Activated B cell treated with CpG ODN at 0.5 μM for 24 hours (primary cell): ENCODE measurements at regions not wholly inside any gene's neighbourhood (a gene's known extent, or its start where the extent isn't known, plus 50 kb on each side); places are given as distances from the start of the nearest gene placed in this dataset.

ENCODE experiments used
- ATAC-seq: fragments of 200-7000 bp; cut with Tn5 transposase; one replicate; pipeline ENCODE4 v1.10.0; 2021; ENCODE audit warnings: low read depth, mild to moderate bottlenecking, moderate library complexity
- CTCF ChIA-PET: fragments of 350-600 bp; sonication (Branson Sonifier 250); formaldehyde crosslinking; loops from one replicate; lab custom pipeline; 2021; ENCODE audit warnings: antibody characterized with exemption; lab: Charles Lee
- POLR2A ChIA-PET: fragments of 350-600 bp; sonication (Branson Sonifier 250); formaldehyde crosslinking; loops from one replicate; lab custom pipeline; 2021; ENCODE audit warnings: antibody characterized with exemption; lab: Charles Lee
- DNase-seq: peaks from one replicate; pipeline ENCODE4 v3.0.0; 2022
- H3K27ac Mint-ChIP-seq: one replicate; pipeline ENCODE4 v1.8.0; 2020; ENCODE audit warnings: mixed read lengths
- H3K27me3 Mint-ChIP-seq: one replicate; pipeline ENCODE4 v1.8.0; 2021; ENCODE audit warnings: mixed read lengths
- H3K36me3 Mint-ChIP-seq: one replicate; pipeline ENCODE4 v1.8.0; 2021; ENCODE audit warnings: low read depth, mixed read lengths
- H3K4me1 Mint-ChIP-seq: one replicate; pipeline ENCODE4 v1.8.0; 2021; ENCODE audit warnings: mixed read lengths
- H3K4me3 Mint-ChIP-seq: one replicate; pipeline ENCODE4 v1.8.0; 2020; ENCODE audit warnings: mild to moderate bottlenecking, mixed read lengths
- H3K9me3 Mint-ChIP-seq: one replicate; pipeline ENCODE4 v1.8.0; 2020; ENCODE audit warnings: mixed read lengths
- intact Hi-C: fragments of 100-400 bp; cut with micrococcal nuclease; formaldehyde crosslinking; loops from one replicate; pipeline ENCODE4 v1.15.1; 2024
- TF ChIP-seq, protein P1 (sequence below): fragments of 200-600 bp; IDR thresholded peaks from one replicate; pipeline ENCODE4 v1.8.0; 2022; ENCODE audit warnings: antibody characterized with exemption, mild to moderate bottlenecking

DNA sequence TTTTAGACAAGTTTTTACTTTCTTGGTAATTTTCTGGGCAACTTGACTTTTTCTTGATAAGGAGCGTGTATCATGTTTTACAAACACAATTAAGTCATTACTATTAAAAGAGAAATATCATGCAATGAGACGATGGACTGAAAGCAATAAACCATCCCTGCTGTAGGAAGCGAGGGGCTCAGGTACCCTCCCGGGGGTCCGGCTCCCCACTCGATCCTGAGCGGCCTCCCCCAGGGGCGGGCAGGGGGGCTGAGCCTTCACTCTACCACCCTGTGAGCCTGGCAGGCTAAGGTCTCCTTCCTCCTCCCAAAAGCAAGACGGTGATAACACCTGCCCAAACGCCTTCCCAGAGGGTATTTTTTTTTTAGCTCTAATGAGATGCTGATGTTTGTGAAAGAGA, 51.8 kb upstream of the ADGRA1 start:
- CTCF ChIA-PET, result no interaction called here
- DNase-seq, result no peak
- Mint-ChIP-seq H3K36me3 (no peaks in the 10 kb centered on the region), H3K4me3 (no peak overlapping the region), H3K27me3 (no peaks in the 10 kb centered on the region), H3K9me3 (no peaks in the 10 kb centered on the region), H3K4me1 (no peaks in the 10 kb centered on the region), H3K27ac (no peak overlapping the region)
- intact Hi-C loops, result no loop called here
- POLR2A ChIA-PET, result no interaction called here
- ATAC-seq, result no peak
- TF ChIP-seq, protein P1, sequence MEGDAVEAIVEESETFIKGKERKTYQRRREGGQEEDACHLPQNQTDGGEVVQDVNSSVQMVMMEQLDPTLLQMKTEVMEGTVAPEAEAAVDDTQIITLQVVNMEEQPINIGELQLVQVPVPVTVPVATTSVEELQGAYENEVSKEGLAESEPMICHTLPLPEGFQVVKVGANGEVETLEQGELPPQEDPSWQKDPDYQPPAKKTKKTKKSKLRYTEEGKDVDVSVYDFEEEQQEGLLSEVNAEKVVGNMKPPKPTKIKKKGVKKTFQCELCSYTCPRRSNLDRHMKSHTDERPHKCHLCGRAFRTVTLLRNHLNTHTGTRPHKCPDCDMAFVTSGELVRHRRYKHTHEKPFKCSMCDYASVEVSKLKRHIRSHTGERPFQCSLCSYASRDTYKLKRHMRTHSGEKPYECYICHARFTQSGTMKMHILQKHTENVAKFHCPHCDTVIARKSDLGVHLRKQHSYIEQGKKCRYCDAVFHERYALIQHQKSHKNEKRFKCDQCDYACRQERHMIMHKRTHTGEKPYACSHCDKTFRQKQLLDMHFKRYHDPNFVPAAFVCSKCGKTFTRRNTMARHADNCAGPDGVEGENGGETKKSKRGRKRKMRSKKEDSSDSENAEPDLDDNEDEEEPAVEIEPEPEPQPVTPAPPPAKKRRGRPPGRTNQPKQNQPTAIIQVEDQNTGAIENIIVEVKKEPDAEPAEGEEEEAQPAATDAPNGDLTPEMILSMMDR, result no peak

DNA sequence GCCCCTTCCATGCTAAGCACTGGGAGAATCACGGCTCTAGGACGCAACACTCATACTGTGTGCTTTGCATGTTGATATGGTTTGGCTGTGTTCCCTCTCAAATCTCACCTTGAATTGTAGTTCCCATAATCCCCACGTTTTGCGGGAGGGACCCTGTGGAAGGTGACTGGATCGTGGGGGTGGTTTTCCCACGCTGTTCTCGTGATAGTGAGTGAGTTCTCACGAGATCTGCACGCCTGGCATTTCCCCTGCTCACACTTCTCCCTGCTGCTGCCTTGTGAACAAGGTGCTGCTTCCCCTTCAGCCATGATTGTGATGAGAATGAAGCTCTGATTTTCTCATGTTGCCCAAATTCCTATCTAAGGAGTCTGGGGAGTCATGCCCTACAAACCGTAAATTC, 53.0 kb upstream of the ADGRA1 start:
- H3K9me3 Mint-ChIP-seq, result no peaks in the 10 kb centered on the region
- DNase-seq, result no peak
- H3K4me1 Mint-ChIP-seq, result no peaks in the 10 kb centered on the region
- no peaks in the 10 kb centered on the region for H3K36me3 Mint-ChIP-seq
- H3K27me3 Mint-ChIP-seq, result no peaks in the 10 kb centered on the region
- CTCF ChIA-PET, result no interaction called here
- intact Hi-C loops, result no loop called here
- POLR2A ChIA-PET, result no interaction called here
- H3K4me3 Mint-ChIP-seq, result no peak overlapping the region
- H3K27ac Mint-ChIP-seq, result no peak overlapping the region
- TF ChIP-seq, protein P1, result no peak
- ATAC-seq, result no peak

DNA sequence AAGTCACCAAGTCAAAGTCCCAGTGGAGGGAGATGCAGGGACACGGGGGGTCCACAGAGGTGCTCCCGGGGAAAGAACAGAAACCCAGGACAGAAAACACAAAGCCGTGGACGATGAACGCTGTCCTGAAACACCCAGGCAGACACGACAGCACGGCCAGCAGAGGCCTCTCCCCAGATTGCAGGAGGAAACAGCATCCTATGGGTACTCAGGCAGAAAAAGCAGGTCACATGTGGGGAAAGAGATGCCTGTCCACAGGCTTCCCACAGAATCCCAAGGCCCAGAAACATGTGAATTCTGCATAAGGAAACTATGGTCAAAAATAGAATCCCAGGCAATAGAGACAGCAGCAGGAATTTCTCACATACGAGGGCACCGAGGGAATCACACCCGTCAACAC, 53.6 kb upstream of the ADGRA1 start:
- no peaks in the 10 kb centered on the region for H3K27me3 Mint-ChIP-seq
- H3K4me3 Mint-ChIP-seq, result no peak overlapping the region
- H3K36me3 Mint-ChIP-seq, result no peaks in the 10 kb centered on the region
- no peaks in the 10 kb centered on the region for H3K4me1 Mint-ChIP-seq
- POLR2A ChIA-PET, result no interaction called here
- no peaks in the 10 kb centered on the region for H3K9me3 Mint-ChIP-seq
- intact Hi-C loops, result no loop called here
- ATAC-seq, result no peak
- TF ChIP-seq, protein P1, result no peak
- CTCF ChIA-PET, result no interaction called here
- no peak for DNase-seq
- H3K27ac Mint-ChIP-seq, result no peak overlapping the region

DNA sequence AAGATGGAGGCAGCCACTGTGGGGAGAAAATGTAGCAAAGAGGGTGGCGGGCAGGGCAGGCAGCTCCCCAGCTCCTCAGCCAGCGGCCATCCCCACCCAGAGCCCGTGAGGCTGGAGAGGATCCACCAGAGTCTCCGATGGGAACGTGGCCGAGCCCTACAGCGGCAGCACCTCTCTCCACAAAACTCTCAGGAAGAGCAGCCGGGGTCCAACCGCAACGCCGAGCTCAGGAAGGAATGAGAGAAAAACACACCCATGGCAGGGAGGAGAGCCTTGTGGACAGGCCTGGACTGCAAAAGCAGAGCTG, 54.0 kb upstream of the ADGRA1 start:
- H3K27ac Mint-ChIP-seq, result no peak overlapping the region
- no peaks in the 10 kb centered on the region for H3K9me3 Mint-ChIP-seq
- TF ChIP-seq, protein P1, result no peak
- no peaks in the 10 kb centered on the region for H3K27me3 Mint-ChIP-seq
- H3K4me1 Mint-ChIP-seq, result no peaks in the 10 kb centered on the region
- CTCF ChIA-PET, result no interaction called here
- no peaks in the 10 kb centered on the region for H3K36me3 Mint-ChIP-seq
- no peak overlapping the region for H3K4me3 Mint-ChIP-seq
- DNase-seq (no peak), ATAC-seq (no peak)
- intact Hi-C loops, result no loop called here
- POLR2A ChIA-PET, result no interaction called here

DNA sequence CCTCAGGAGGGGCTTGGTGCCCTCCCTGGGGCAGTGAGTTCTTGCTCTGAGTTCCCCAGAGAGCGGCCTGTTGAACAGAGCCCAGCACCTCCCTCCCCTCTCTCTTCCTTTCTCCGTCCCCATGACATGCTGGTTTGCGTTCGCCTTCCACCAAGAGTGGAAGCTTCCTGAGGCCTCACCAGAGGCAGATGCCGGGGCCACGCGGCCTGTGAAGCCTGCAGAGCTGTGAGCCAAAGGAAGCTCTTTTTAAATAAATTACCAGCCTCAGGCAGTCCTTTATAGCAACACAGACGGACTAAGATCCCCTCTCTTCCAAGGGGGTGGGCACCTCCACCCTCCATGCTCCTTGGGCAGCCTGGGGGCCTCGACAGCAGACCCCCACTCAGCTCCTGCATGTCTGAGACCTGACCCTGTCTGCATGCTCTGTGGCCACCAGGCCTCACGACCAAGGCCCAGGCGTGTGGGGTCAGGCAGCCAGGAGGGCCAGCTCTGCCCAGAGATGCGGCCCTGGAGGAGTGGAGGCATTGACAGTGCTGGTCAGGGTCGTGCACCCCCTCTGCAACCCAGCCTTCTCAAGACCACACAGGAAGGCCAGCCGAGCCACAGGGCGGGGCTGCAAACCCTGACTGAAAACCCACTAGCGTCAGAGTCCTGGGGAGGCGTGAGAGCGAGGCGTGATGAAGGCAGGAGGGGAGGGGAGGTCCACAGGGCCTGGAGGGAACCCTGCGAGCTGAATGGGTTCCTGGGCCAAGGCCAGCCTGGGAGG, 54.6 kb upstream of the ADGRA1 start:
- POLR2A ChIA-PET, result no interaction called here
- Mint-ChIP-seq H3K4me1 (no peaks in the 10 kb centered on the region), H3K4me3 (no peak overlapping the region), H3K36me3 (no peaks in the 10 kb centered on the region), H3K9me3 (no peaks in the 10 kb centered on the region), H3K27ac (no peak overlapping the region), H3K27me3 (no peaks in the 10 kb centered on the region)
- TF ChIP-seq, protein P1, result no peak
- CTCF ChIA-PET, result no interaction called here
- intact Hi-C loops, result no loop called here
- DNase-seq (no peak), ATAC-seq (no peak)
